Suprapubic skin (tissue), 4 donors: ENCODE measurements at regions not wholly inside any gene's neighbourhood (a gene's known extent, or its start where the extent isn't known, plus 50 kb on each side); places are given as distances from the start of the nearest gene placed in this dataset.

Experiments
- DNase-seq, 2 donors: peaks; one replicate each; pipeline ENCODE4 v3.0.0-alpha.2; 2019; ENCODE audit warnings: low spot score in 2 of 2
- H3K27ac ChIP-seq: fragments of 200-600 bp; sonication (generic); one replicate; pipeline ENCODE4 v1.5.1; 2019
- H3K27me3 ChIP-seq: fragments of 200-600 bp; sonication (generic); one replicate; pipeline ENCODE4 v1.5.1; 2019
- H3K36me3 ChIP-seq: fragments of 200-600 bp; sonication (generic); one replicate; pipeline ENCODE4 v1.5.1; 2019
- H3K4me1 ChIP-seq: fragments of 200-600 bp; sonication (generic); one replicate; pipeline ENCODE4 v1.5.1; 2019
- H3K4me3 ChIP-seq: fragments of 200-600 bp; sonication (generic); one replicate; pipeline ENCODE4 v1.5.1; 2019; ENCODE audit warnings: mild to moderate bottlenecking
- H3K9me3 ChIP-seq: fragments of 200-600 bp; sonication (generic); one replicate; pipeline ENCODE4 v1.5.1; 2019
- CTCF ChIP-seq, 2 donors: fragments of 200-600 bp in 1 of 2; fragments of 450-650 bp in 1 of 2; sonication (generic) in 1 of 2; IDR thresholded peaks; one replicate each; pipeline ENCODE4 v1.5.1; 2016 to 2019; ENCODE audit warnings: antibody characterized with exemption in 2 of 2, mild to moderate bottlenecking in 1 of 2, moderate library complexity in 1 of 2
- EP300 ChIP-seq: sonication (generic); formaldehyde crosslinking; IDR thresholded peaks from one replicate; pipeline ENCODE4 v1.6.1; 2017; ENCODE audit warnings: antibody characterized with exemption
- POLR2A ChIP-seq, 2 donors: fragments of 450-650 bp; IDR thresholded peaks; one replicate each; pipeline ENCODE4 v1.6.1; 2017; ENCODE audit warnings: antibody characterized with exemption in 2 of 2, mild to moderate bottlenecking in 2 of 2, moderate library complexity in 2 of 2
- POLR2AphosphoS5 ChIP-seq, 3 donors: sonication (generic); formaldehyde crosslinking; IDR thresholded peaks; one replicate each; pipeline ENCODE4 v1.6.1; 2017; ENCODE audit warnings: antibody characterized with exemption in 3 of 3
- WGBS: methylation state at CpG from one replicate; pipeline ENCODE4 v1.1.5; 2018; 5-methylcytosine and 5-hydroxymethylcytosine counted together

- TF ChIP-seq POLR2AphosphoS5 (IDR thresholded peaks at IDR 0.05), result no peak
- TF ChIP-seq EP300, result no peak
- no peak for TF ChIP-seq CTCF (IDR thresholded peaks at IDR 0.05)
- no peak for TF ChIP-seq POLR2A (IDR thresholded peaks at IDR 0.05)
- no peaks in the 10 kb centered on the region for H3K27me3 ChIP-seq
- no peaks in the 10 kb centered on the region for H3K36me3 ChIP-seq
- no peak overlapping the region for H3K4me3 ChIP-seq
- no peaks in the 10 kb centered on the region for H3K9me3 ChIP-seq
- DNase-seq, result no peak
- peaks cover 6% of the 10 kb centered on the region for H3K4me1 ChIP-seq
- no peak overlapping the region for H3K27ac ChIP-seq
Measured at GRCh38 chr3:159853506-159853864, 135.2 kb upstream of the IL12A start.

- TF ChIP-seq POLR2A (IDR thresholded peaks at IDR 0.05) (no peak), CTCF (IDR thresholded peaks at IDR 0.05) (no peak), POLR2AphosphoS5 (IDR thresholded peaks at IDR 0.05) (no peak), EP300 (no peak)
- no peak for DNase-seq
- no peak overlapping the region for H3K4me3 ChIP-seq
- WGBS, result 71% methylated on average over 8 of the region's 8 CpGs
- H3K27ac ChIP-seq, result no peak overlapping the region
- no peaks in the 10 kb centered on the region for H3K36me3 ChIP-seq
- H3K4me1 ChIP-seq, result peaks cover 14% of the 10 kb centered on the region
- H3K9me3 ChIP-seq, result no peaks in the 10 kb centered on the region
- H3K27me3 ChIP-seq, result no peaks in the 10 kb centered on the region
Measured at GRCh38 chr3:159854500-159855124, 134.0 kb upstream of the IL12A start.

- peaks cover 18% of the 10 kb centered on the region for H3K4me1 ChIP-seq
- TF ChIP-seq POLR2AphosphoS5 (IDR thresholded peaks at IDR 0.05) (no peak), POLR2A (IDR thresholded peaks at IDR 0.05) (no peak)
- no peaks in the 10 kb centered on the region for H3K36me3 ChIP-seq
- H3K4me3 ChIP-seq, result no peak overlapping the region
- no peaks in the 10 kb centered on the region for H3K9me3 ChIP-seq
- DNase-seq, result no peak
- 75% methylated on average over 5 of the region's 5 CpGs for WGBS
- H3K27me3 ChIP-seq, result no peaks in the 10 kb centered on the region
- H3K27ac ChIP-seq, result no peak overlapping the region
Measured at GRCh38 chr3:159855599-159856346, 132.9 kb upstream of the IL12A start.

- H3K4me1 ChIP-seq, result peaks cover 18% of the 10 kb centered on the region
- no peaks in the 10 kb centered on the region for H3K36me3 ChIP-seq
- TF ChIP-seq POLR2AphosphoS5 (IDR thresholded peaks at IDR 0.05) (no peak), POLR2A (IDR thresholded peaks at IDR 0.05) (no peak), CTCF (IDR thresholded peaks at IDR 0.05) (no peak), EP300 (no peak)
- H3K27me3 ChIP-seq, result no peaks in the 10 kb centered on the region
- no peak overlapping the region for H3K4me3 ChIP-seq
- H3K9me3 ChIP-seq, result no peaks in the 10 kb centered on the region
- WGBS, result 78% methylated on average over 13 of the region's 13 CpGs
- DNase-seq, result no peak
- H3K27ac ChIP-seq, result no peak overlapping the region
Measured at GRCh38 chr3:159856590-159857104, 132.0 kb upstream of the IL12A start.

- Histone ChIP-seq H3K27me3 (no peaks in the 10 kb centered on the region), H3K4me1 (peaks cover 18% of the 10 kb centered on the region), H3K4me3 (no peak overlapping the region), H3K9me3 (no peaks in the 10 kb centered on the region), H3K27ac (no peak overlapping the region), H3K36me3 (no peaks in the 10 kb centered on the region)
- TF ChIP-seq CTCF (IDR thresholded peaks at IDR 0.05), result no peak
- no peak for TF ChIP-seq POLR2AphosphoS5 (IDR thresholded peaks at IDR 0.05)
- DNase-seq, result no peak
- WGBS, result 93% methylated on average over 2 of the region's 2 CpGs
Measured at GRCh38 chr3:159857840-159858239, 130.8 kb upstream of the IL12A start.
